ENCODE measurements at regions not wholly inside any gene's neighbourhood (a gene's known extent, or its start where the extent isn't known, plus 50 kb on each side); places are given as distances from the start of the nearest gene placed in this dataset.

GRCh38 chr12:93978553-93978952, 169.8 kb upstream of the PLXNC1 start:
- no peak overlapping the region for H3K18ac ChIP-seq (ENCODE audit: insufficient read length, low read depth, low read length)

More at GRCh38 chr12:93978553-93978952, 169.8 kb upstream of the PLXNC1 start:
- Mint-ChIP-seq H3K9me3 (no peaks in the 10 kb centered on the region), H3K4me3 (no peak overlapping the region), H3K27me3 (ENCODE audit: low read depth) (no peaks in the 10 kb centered on the region; the same call in 1 of the 2 replicates), H3K27ac (no peak overlapping the region), H3K4me1 (peaks cover 16 to 19% of the 10 kb centered on the region in 2 experiments), H3K36me3 (ENCODE audit: insufficient read depth in 1 of 3, low read depth in 3 of 3) (peaks cover 0 to 3% (median 0%) of the 10 kb centered on the region in 3 experiments; a peak in 1 of 7 replicates)
- Histone ChIP-seq H3K9ac (ENCODE audit: extremely low read depth, insufficient read length, low read length) (no peak overlapping the region), H3K9me3 (ENCODE audit: control insufficient read depth, low read depth, low read length) (no peaks in the 10 kb centered on the region), H2BK15ac (ENCODE audit: low read depth, low read length) (no peak overlapping the region), H2AFZ (ENCODE audit: low read length) (no peak overlapping the region), H4K8ac (replicated peaks; ENCODE audit: insufficient read length, low read depth, low read length) (no peak overlapping the region), H2BK20ac (ENCODE audit: low read depth, low read length, poor library complexity, severe bottlenecking) (no peak overlapping the region), H4K5ac (ENCODE audit: insufficient read length, low read depth, low read length) (no peak overlapping the region), H3K23ac (ENCODE audit: insufficient read length, low read depth, low read length) (no peak overlapping the region), H3K4me2 (ENCODE audit: insufficient read depth, insufficient read length, low read length) (no peak overlapping the region), H3K27ac (ENCODE audit: insufficient read length, low read depth, low read length) (no peak overlapping the region), H3K79me1 (ENCODE audit: insufficient read depth, low read depth, low read length, poor library complexity, severe bottlenecking) (no peaks in the 10 kb centered on the region), H2BK12ac (ENCODE audit: insufficient read length, low read depth, low read length) (no peak overlapping the region), H4K20me1 (ENCODE audit: control insufficient read depth, insufficient read depth, insufficient read length) (peaks cover 3% of the 10 kb centered on the region), H4K91ac (ENCODE audit: insufficient read length, low read depth, low read length) (no peak overlapping the region), H2BK120ac (ENCODE audit: low read depth, low read length, poor library complexity, severe bottlenecking) (no peak overlapping the region), H3K56ac (ENCODE audit: insufficient read length, low read depth, low read length) (no peak overlapping the region), H3K79me2 (ENCODE audit: insufficient read depth, low read length) (no peaks in the 10 kb centered on the region), H3T11ph (ENCODE audit: low read length) (no peak overlapping the region), H3K23me2 (ENCODE audit: insufficient read length, low read depth, low read length, poor library complexity, severe bottlenecking) (no peaks in the 10 kb centered on the region), H2BK5ac (ENCODE audit: insufficient read length, low read length) (no peak overlapping the region), H3K4ac (ENCODE audit: low read depth, low read length) (no peak overlapping the region), H3K4me1 (ENCODE audit: insufficient read depth, low read length) (no peaks in the 10 kb centered on the region), H2AK5ac (ENCODE audit: insufficient read length, low read length) (no peak overlapping the region), H3K27me3 (ENCODE audit: insufficient read depth, low read length) (no peaks in the 10 kb centered on the region), H3K14ac (ENCODE audit: insufficient read depth, low read length) (no peak overlapping the region)
- WGBS (ENCODE audit: extremely low coverage, insufficient read length, low lambda C conversion rate): no CpG with 5 or more reads among the region's 1 CpG
- no peak for DNase-seq
- TF ChIP-seq CTCF (conservative IDR thresholded peaks at IDR 0.05): no peak

Measured in H9 (cell line).